ENCODE measurements at regions not wholly inside any gene's neighbourhood (a gene's known extent, or its start where the extent isn't known, plus 50 kb on each side); places are given as distances from the start of the nearest gene placed in this dataset.
"Not testable (repeated sequence)": the region's sequence is repeated elsewhere in the genome, so short reads cannot be mapped to it uniquely, and the experiment has no call there.

DNA sequence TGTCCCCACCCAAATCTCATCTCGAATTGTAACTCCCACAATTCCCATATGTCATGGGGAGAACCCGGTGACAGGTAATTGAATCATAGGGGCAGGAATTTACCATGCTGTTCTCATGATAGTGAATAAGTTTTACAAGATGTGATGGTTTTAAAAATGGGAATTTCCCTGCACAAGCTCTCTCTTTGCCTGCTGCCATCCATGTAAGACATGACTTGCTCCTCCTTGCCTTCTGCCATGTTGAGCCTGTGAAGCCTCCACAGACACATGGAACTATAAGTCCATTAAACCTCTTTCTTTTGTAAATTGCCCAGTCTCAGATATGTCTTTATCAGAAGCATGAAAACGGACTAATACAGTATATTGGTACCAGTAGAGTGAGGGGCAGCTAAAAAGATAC is 546.9 kb downstream of the ZNF385D start:
- H3K36me3 ChIP-seq (ENCODE audit: control insufficient read depth in 2 of 4, insufficient read depth in 4 of 4, low read length in 3 of 4); H3K56ac ChIP-seq (replicated peaks; ENCODE audit: insufficient read length, low read depth, low read length); H3K27me3 ChIP-seq (replicated peaks in 1 of 4; ENCODE audit: control insufficient read depth in 3 of 4, extremely low read depth in 1 of 4, insufficient read depth in 3 of 4, low read length in 3 of 4); H3K23ac ChIP-seq (ENCODE audit: insufficient read length); H3K4me3 ChIP-seq (ENCODE audit: extremely low read depth in 1 of 4, insufficient read depth in 2 of 4, low read depth in 3 of 4, low read length in 4 of 4); H3K4ac ChIP-seq (replicated peaks; ENCODE audit: insufficient read length, low read depth, low read length); H4K8ac ChIP-seq (ENCODE audit: extremely low read depth, insufficient read depth, low read length); DNase-seq (ENCODE audit: low read depth in 1 of 2, low spot score in 2 of 2); POLR2A ChIA-PET (ENCODE audit: partially characterized antibody); H4K91ac ChIP-seq (replicated peaks; ENCODE audit: insufficient read length, low read length); H3K4me1 ChIP-seq (replicated peaks in 1 of 4; ENCODE audit: control insufficient read depth in 3 of 4, insufficient read depth in 4 of 4, low read length in 3 of 4); FAIRE-seq; CTCF ChIA-PET (ENCODE audit: partially characterized antibody); H3K4me2 ChIP-seq (ENCODE audit: insufficient read depth in 1 of 2, low read depth in 2 of 2, low read length in 2 of 2); H3K14ac ChIP-seq (ENCODE audit: insufficient read length); H3K23me2 ChIP-seq (ENCODE audit: low read depth, low read length); H2AK5ac ChIP-seq (ENCODE audit: low read depth, low read length); H2AFZ ChIP-seq (ENCODE audit: low read length); H2BK20ac ChIP-seq (ENCODE audit: low read length); H2BK15ac ChIP-seq (ENCODE audit: low read length); H2BK12ac ChIP-seq (ENCODE audit: low read depth, low read length); H3K27ac ChIP-seq (ENCODE audit: low read depth, low read length); H3K79me2 ChIP-seq (ENCODE audit: control insufficient read depth in 1 of 2, insufficient read depth in 2 of 2, low read length in 2 of 2); H3K9ac ChIP-seq (replicated peaks in 1 of 4; ENCODE audit: extremely low read depth in 1 of 4, low read depth in 3 of 4, low read length in 3 of 4); H4K20me1 ChIP-seq (replicated peaks in 1 of 2; ENCODE audit: control insufficient read depth in 1 of 2, insufficient read depth in 2 of 2, low read length in 2 of 2); H2BK120ac ChIP-seq (replicated peaks; ENCODE audit: low read depth, low read length); H4K5ac ChIP-seq (ENCODE audit: insufficient read length, low read depth, low read length); H3K18ac ChIP-seq (ENCODE audit: extremely low read depth, low read length); H2BK5ac ChIP-seq (ENCODE audit: low read depth, low read length); H3K79me1 ChIP-seq (ENCODE audit: low read depth, low read length): not testable (repeated sequence)
- H3K9me3 ChIP-seq (ENCODE audit: insufficient read depth in 2 of 2, low read depth in 1 of 2, low read length in 1 of 2) = peaks cover 14 to 18% of the 10 kb centered on the region in 2 experiments; a peak in 2 of 4 replicates
- WGBS, 2 experiments (ENCODE audit: extremely low coverage in 1 of 2, insufficient coverage in 1 of 2, insufficient read length in 1 of 2, insufficient replicate concordance in 2 of 2, low coverage in 1 of 2, low lambda C conversion rate in 2 of 2, missing lambda C conversion rate in 1 of 2) = 90% methylated on average over 3 of the region's 3 CpGs; no CpG with 5 or more reads in 1 of the 2 experiments
